Mononuclear cell (primary cell): ENCODE measurements at regions not wholly inside any gene's neighbourhood (a gene's known extent, or its start where the extent isn't known, plus 50 kb on each side); places are given as distances from the start of the nearest gene placed in this dataset.
"Not testable (repeated sequence)": the region's sequence is repeated elsewhere in the genome, so short reads cannot be mapped to it uniquely, and the experiment has no call there.

ENCODE experiments used
- H3K27me3 ChIP-seq: 2 replicates; pipeline ENCODE4 v1.6.0; 2011; ENCODE audit warnings: low read length, control low read depth; ENCODE audit not compliant: insufficient read depth
- H3K4me1 ChIP-seq: 2 replicates; pipeline ENCODE4 v1.5.1; 2011; ENCODE audit warnings: mild to moderate bottlenecking, low read length, control low read depth; ENCODE audit not compliant: insufficient read depth
- H3K4me3 ChIP-seq: 2 replicates; pipeline ENCODE4 v1.5.1; 2011; ENCODE audit warnings: mild to moderate bottlenecking, low read length, moderate library complexity
- H3K9me3 ChIP-seq: 2 replicates; pipeline ENCODE4 v1.5.1; 2011; ENCODE audit warnings: low read depth, mild to moderate bottlenecking, control low read depth, low read length

GRCh38 chr4:189654396-189654795 is 286.3 kb upstream of the FRG1 start:
- H3K27me3 ChIP-seq, H3K4me3 ChIP-seq, H3K9me3 ChIP-seq: not testable (repeated sequence)
- H3K4me1 ChIP-seq: peaks cover 17% of the 10 kb centered on the region

- not testable (repeated sequence) for H3K4me3 ChIP-seq, H3K27me3 ChIP-seq, H3K9me3 ChIP-seq
- peaks cover 23% of the 10 kb centered on the region for H3K4me1 ChIP-seq
These were observed 284.9 kb upstream of the FRG1 start for GRCh38 chr4:189655817-189656216.

- Histone ChIP-seq H3K9me3 (no peaks in the 10 kb centered on the region), H3K4me3 (no peak overlapping the region), H3K27me3 (no peaks in the 10 kb centered on the region), H3K4me1 (peaks cover 23% of the 10 kb centered on the region)
These were observed 284.0 kb upstream of the FRG1 start for GRCh38 chr4:189656641-189657040.

- not testable (repeated sequence) for H3K27me3 ChIP-seq, H3K4me3 ChIP-seq, H3K9me3 ChIP-seq
- peaks cover 23% of the 10 kb centered on the region for H3K4me1 ChIP-seq
These were observed 282.4 kb upstream of the FRG1 start for GRCh38 chr4:189658259-189658658.

- H3K4me1 ChIP-seq: peaks cover 23% of the 10 kb centered on the region
- H3K4me3 ChIP-seq, H3K27me3 ChIP-seq, H3K9me3 ChIP-seq: not testable (repeated sequence)
These were observed 281.8 kb upstream of the FRG1 start for GRCh38 chr4:189658831-189659230.

GRCh38 chr4:189659287-189659686 is 281.4 kb upstream of the FRG1 start:
- peaks cover 23% of the 10 kb centered on the region for H3K4me1 ChIP-seq
- H3K9me3 ChIP-seq: no peaks in the 10 kb centered on the region
- H3K4me3 ChIP-seq: no peak overlapping the region
- no peaks in the 10 kb centered on the region for H3K27me3 ChIP-seq

GRCh38 chr4:189660722-189661360 is 279.8 kb upstream of the FRG1 start:
- H3K4me1 ChIP-seq: peaks cover 23% of the 10 kb centered on the region
- no peaks in the 10 kb centered on the region for H3K9me3 ChIP-seq
- H3K27me3 ChIP-seq: no peaks in the 10 kb centered on the region
- no peak overlapping the region for H3K4me3 ChIP-seq

GRCh38 chr4:189664693-189665250 is 275.9 kb upstream of the FRG1 start:
- H3K4me1 ChIP-seq: peaks cover 2% of the 10 kb centered on the region

GRCh38 chr4:189665712-189666305 is 274.9 kb upstream of the FRG1 start:
- H3K27me3 ChIP-seq, H3K4me3 ChIP-seq, H3K4me1 ChIP-seq, H3K9me3 ChIP-seq: not testable (repeated sequence)

More at GRCh38 chr4:189664693-189665250, 275.9 kb upstream of the FRG1 start:
- Histone ChIP-seq H3K4me3 (no peak overlapping the region), H3K9me3 (no peaks in the 10 kb centered on the region), H3K27me3 (no peaks in the 10 kb centered on the region)

- H3K9me3 ChIP-seq, H3K27me3 ChIP-seq, H3K4me1 ChIP-seq, H3K4me3 ChIP-seq: not testable (repeated sequence)
These were observed 273.3 kb upstream of the FRG1 start for GRCh38 chr4:189667386-189667785.

- not testable (repeated sequence) for H3K9me3 ChIP-seq, H3K27me3 ChIP-seq, H3K4me3 ChIP-seq, H3K4me1 ChIP-seq
These were observed 242.9 kb upstream of the FRG1 start for GRCh38 chr4:189697675-189698245.

- H3K27me3 ChIP-seq, H3K4me3 ChIP-seq, H3K4me1 ChIP-seq, H3K9me3 ChIP-seq: not testable (repeated sequence)
These were observed 237.7 kb upstream of the FRG1 start for GRCh38 chr4:189703000-189703399.

GRCh38 chr4:189706821-189707220 is 233.9 kb upstream of the FRG1 start:
- not testable (repeated sequence) for H3K9me3 ChIP-seq, H3K27me3 ChIP-seq, H3K4me1 ChIP-seq, H3K4me3 ChIP-seq

GRCh38 chr4:189707227-189707626 is 233.4 kb upstream of the FRG1 start:
- H3K9me3 ChIP-seq, H3K27me3 ChIP-seq, H3K4me1 ChIP-seq, H3K4me3 ChIP-seq: not testable (repeated sequence)

GRCh38 chr4:189711956-189712355 is 228.7 kb upstream of the FRG1 start:
- not testable (repeated sequence) for H3K4me3 ChIP-seq, H3K9me3 ChIP-seq, H3K27me3 ChIP-seq, H3K4me1 ChIP-seq
